Activated T-helper 2 cell treated with anti-CD3 and anti-CD28 coated beads, Interferon-gamma antibody, Interleukin-2, Interleukin-4, amounts not matched to agents 10 μg/mL and 5 μg/mL and 100 μg/mL, durations not matched to agents 14 hours and 24 hours and 36 hours (primary cell): ENCODE measurements at regions not wholly inside any gene's neighbourhood (a gene's known extent, or its start where the extent isn't known, plus 50 kb on each side); places are given as distances from the start of the nearest gene placed in this dataset.
"Not testable (repeated sequence)": the region's sequence is repeated elsewhere in the genome, so short reads cannot be mapped to it uniquely, and the experiment has no call there.

ENCODE experiments used
- DNase-seq: peaks from one replicate; pipeline ENCODE4 v3.0.0; 2021; ENCODE audit warnings: low spot score
- H3K27ac Mint-ChIP-seq: one replicate; pipeline ENCODE4 v1.8.0; 2021; ENCODE audit warnings: mixed read lengths
- H3K27me3 Mint-ChIP-seq: one replicate; pipeline ENCODE4 v1.8.0; 2021; ENCODE audit warnings: low read depth, mixed read lengths
- H3K36me3 Mint-ChIP-seq: one replicate; pipeline ENCODE4 v1.8.0; 2021; ENCODE audit warnings: low read depth, mixed read lengths
- H3K4me1 Mint-ChIP-seq: one replicate; pipeline ENCODE4 v1.8.0; 2021; ENCODE audit warnings: low read depth, mixed read lengths
- H3K4me3 Mint-ChIP-seq: one replicate; pipeline ENCODE4 v1.8.0; 2021; ENCODE audit warnings: low read depth, mild to moderate bottlenecking, moderate library complexity, mixed read lengths
- H3K9me3 Mint-ChIP-seq: one replicate; pipeline ENCODE4 v1.8.0; 2021; ENCODE audit warnings: mixed read lengths
- intact Hi-C: fragments of 100-400 bp; cut with micrococcal nuclease; formaldehyde crosslinking; loops from one replicate; pipeline ENCODE4 v1.15.1; 2023

DNA sequence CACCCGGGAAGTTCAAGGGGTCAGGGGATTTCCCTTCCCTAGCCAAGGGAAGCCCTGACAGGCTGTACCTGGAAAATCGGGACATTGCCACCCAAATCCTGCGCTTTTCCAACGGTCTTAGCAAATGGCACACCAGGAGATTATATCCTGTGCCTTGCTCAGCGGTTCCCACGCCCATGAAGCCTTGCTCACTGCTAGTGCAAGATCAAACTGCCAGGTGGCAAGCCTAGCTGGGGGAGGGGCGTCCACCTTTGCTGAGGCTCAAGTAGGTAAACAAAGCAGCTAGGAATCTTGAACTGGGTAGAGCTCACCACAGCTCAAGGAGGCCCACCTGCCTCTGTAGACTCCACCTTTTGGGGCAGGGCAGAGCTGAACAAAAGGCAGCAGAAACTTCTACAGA lies 1794.5 kb downstream of the PCDH9 start:
- H3K36me3 Mint-ChIP-seq: no peaks in the 10 kb centered on the region
- peaks cover 46% of the 10 kb centered on the region for H3K9me3 Mint-ChIP-seq
- no peaks in the 10 kb centered on the region for H3K27me3 Mint-ChIP-seq
- H3K4me3 Mint-ChIP-seq: no peak overlapping the region
- DNase-seq: no peak
- no peaks in the 10 kb centered on the region for H3K4me1 Mint-ChIP-seq
- intact Hi-C loops: no loop called here
- H3K27ac Mint-ChIP-seq: no peak overlapping the region

DNA sequence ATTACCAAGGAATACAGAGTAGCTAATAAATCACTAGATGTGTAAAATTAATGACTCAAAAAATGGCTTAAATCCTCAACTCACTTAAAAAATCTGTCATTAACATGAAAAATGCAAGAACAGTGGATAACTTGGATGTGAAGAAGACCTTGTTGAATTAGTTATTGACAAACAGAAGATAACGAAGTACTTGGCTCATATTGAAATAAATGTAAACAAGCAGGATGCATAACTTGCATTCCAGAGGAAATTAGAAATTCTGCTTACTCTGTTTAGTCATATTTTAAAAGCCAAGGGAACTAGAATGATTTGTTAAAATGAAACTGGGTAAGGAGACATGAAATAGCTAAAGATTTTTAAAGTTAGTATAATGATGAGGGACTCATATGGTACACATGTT lies 1812.2 kb downstream of the PCDH9 start:
- Mint-ChIP-seq H3K27me3 (no peaks in the 10 kb centered on the region), H3K36me3 (no peaks in the 10 kb centered on the region), H3K27ac (no peak overlapping the region), H3K9me3 (peaks cover 46% of the 10 kb centered on the region), H3K4me1 (no peaks in the 10 kb centered on the region), H3K4me3 (no peak overlapping the region)
- intact Hi-C loops: no loop called here
- DNase-seq: no peak

DNA sequence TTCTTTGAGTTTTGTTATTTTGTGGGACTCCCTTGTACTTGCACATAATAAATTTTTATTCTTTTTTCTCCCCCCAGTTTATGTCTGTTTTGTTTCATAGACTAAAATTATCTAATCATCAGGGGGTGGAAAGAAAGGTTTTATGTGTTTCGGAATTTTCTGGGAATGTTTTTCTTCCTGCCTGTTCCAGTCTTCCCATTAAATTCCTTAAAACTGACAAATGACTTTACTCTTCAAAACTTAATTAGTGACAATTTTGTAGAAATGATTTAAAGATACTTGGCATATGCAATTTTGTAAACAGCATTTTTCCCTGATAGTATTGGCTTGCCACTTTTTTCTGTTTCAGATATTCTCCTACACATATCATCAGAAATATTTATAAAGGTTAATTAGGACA lies 1813.4 kb downstream of the PCDH9 start:
- intact Hi-C loops: no loop called here
- Mint-ChIP-seq H3K9me3 (peaks cover 48% of the 10 kb centered on the region), H3K4me1 (no peaks in the 10 kb centered on the region)

DNA sequence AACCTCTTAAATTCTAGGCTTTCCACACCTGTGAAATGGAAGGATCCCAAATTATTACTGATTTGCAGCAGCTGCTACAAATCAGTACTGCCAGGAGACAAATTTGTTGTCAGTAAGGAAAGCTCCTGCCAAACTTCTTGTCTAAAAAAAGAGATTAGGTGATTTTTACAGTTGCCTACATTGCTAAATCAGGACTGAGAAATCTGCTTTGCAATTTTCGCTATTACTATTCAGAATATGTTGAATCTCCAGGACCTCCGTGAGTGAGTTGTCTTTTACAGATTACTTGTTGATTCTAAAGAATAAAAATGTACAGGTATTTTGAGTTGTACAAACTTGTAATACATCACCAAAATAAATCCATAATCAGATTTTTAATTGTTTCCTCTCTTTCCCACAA lies 1815.9 kb downstream of the PCDH9 start:
- H3K4me3 Mint-ChIP-seq: no peak overlapping the region
- intact Hi-C loops: no loop called here
- DNase-seq: no peak
- peaks cover 35% of the 10 kb centered on the region for H3K9me3 Mint-ChIP-seq
- H3K36me3 Mint-ChIP-seq: no peaks in the 10 kb centered on the region
- H3K4me1 Mint-ChIP-seq: no peaks in the 10 kb centered on the region
- H3K27me3 Mint-ChIP-seq: no peaks in the 10 kb centered on the region
- H3K27ac Mint-ChIP-seq: no peak overlapping the region

More for the DNA sequence above, 1813.4 kb downstream of the PCDH9 start:
- DNase-seq: no peak
- Mint-ChIP-seq H3K4me3 (no peak overlapping the region), H3K27ac (no peak overlapping the region), H3K36me3 (no peaks in the 10 kb centered on the region), H3K27me3 (no peaks in the 10 kb centered on the region)

DNA sequence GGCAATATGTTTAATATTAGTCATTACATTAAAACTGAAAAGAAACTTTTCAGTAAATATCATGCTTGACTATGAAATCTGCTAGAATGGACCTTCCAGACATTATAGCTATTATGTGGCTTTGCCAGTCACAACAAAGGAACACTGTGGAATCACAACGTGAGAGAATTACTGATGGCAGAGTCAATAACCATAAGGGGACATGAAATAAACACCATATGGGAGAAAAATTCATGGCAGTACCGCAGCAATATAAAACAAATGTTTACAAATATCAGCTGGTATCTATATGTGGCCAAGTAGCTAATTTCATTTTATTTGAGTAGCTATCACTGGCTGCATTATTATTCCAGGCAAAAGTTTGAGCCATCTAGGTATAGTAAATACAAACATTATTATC lies 1818.6 kb downstream of the PCDH9 start:
- intact Hi-C loops: no loop called here
- H3K4me3 Mint-ChIP-seq: no peak overlapping the region
- DNase-seq: no peak
- H3K27ac Mint-ChIP-seq: no peak overlapping the region
- H3K9me3 Mint-ChIP-seq: peaks cover 25% of the 10 kb centered on the region
- H3K27me3 Mint-ChIP-seq: no peaks in the 10 kb centered on the region
- no peaks in the 10 kb centered on the region for H3K4me1 Mint-ChIP-seq
- no peaks in the 10 kb centered on the region for H3K36me3 Mint-ChIP-seq

DNA sequence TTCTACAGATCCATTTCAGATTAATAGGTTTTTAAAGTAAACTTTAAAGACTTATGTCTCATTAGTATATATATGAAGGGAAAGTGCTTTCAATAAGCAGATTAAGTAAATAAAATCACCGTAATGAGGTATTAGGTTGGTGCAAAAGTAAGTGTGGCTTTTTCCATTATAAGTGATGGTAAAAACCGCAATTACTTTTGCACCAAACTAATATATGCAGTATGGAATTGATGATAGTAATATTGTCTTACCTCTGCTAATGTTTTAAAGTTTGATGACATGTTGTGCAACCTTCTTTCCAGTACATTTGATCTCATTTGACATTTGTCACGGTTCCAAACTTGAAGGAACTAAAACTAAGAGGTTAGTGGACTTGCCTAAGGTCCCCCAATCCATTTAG lies 1819.3 kb downstream of the PCDH9 start:
- no peak for DNase-seq
- no peaks in the 10 kb centered on the region for H3K4me1 Mint-ChIP-seq
- no peaks in the 10 kb centered on the region for H3K36me3 Mint-ChIP-seq
- no peak overlapping the region for H3K4me3 Mint-ChIP-seq
- H3K9me3 Mint-ChIP-seq: peaks cover 21% of the 10 kb centered on the region
- no peak overlapping the region for H3K27ac Mint-ChIP-seq
- H3K27me3 Mint-ChIP-seq: no peaks in the 10 kb centered on the region
- intact Hi-C loops: no loop called here

DNA sequence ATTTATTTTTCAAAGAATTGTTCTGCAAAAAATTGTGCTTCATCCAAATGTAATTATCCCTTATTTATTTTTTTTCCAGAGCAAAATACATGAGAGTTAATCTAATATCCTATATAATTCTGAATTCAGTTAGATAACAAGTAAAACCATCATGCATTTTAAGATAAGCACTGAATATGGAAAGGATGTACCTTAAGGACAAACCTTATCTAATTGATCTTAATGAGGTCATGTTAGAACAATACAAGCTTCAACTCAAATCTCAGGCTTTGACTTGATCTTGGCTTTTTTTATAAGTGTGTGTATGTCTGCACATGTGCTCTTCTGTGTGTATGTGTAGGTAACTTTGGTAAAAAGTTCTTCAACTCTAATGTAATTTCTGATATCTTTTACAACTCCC lies 1828.8 kb downstream of the PCDH9 start:
- Mint-ChIP-seq H3K36me3 (no peaks in the 10 kb centered on the region), H3K9me3 (peaks cover 11% of the 10 kb centered on the region), H3K27ac (no peak overlapping the region), H3K4me3 (no peak overlapping the region), H3K4me1 (no peaks in the 10 kb centered on the region), H3K27me3 (no peaks in the 10 kb centered on the region)
- intact Hi-C loops: no loop called here
- DNase-seq: no peak

DNA sequence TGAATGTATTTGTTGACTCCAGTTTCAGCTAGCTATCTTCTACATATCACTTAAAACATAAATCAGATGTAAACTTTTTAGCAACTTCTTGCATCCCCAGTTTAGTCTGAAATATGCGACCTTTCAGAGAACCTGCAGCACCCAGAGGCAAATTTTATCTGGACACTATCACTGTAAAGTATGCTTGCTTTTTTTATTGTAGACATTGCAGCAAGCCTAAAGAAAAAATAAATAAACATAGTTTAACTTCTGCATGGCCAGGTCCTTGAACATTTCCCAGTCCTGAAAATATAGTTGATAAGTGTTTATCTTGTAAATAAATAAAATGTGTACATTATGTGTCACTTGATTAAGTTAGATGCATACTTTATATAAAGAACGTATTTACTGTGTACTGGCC lies 1829.4 kb downstream of the PCDH9 start:
- no peaks in the 10 kb centered on the region for H3K4me1 Mint-ChIP-seq
- no peaks in the 10 kb centered on the region for H3K36me3 Mint-ChIP-seq
- DNase-seq: no peak
- H3K27ac Mint-ChIP-seq: no peak overlapping the region
- intact Hi-C loops: no loop called here
- H3K4me3 Mint-ChIP-seq: no peak overlapping the region
- peaks cover 11% of the 10 kb centered on the region for H3K9me3 Mint-ChIP-seq
- no peaks in the 10 kb centered on the region for H3K27me3 Mint-ChIP-seq

DNA sequence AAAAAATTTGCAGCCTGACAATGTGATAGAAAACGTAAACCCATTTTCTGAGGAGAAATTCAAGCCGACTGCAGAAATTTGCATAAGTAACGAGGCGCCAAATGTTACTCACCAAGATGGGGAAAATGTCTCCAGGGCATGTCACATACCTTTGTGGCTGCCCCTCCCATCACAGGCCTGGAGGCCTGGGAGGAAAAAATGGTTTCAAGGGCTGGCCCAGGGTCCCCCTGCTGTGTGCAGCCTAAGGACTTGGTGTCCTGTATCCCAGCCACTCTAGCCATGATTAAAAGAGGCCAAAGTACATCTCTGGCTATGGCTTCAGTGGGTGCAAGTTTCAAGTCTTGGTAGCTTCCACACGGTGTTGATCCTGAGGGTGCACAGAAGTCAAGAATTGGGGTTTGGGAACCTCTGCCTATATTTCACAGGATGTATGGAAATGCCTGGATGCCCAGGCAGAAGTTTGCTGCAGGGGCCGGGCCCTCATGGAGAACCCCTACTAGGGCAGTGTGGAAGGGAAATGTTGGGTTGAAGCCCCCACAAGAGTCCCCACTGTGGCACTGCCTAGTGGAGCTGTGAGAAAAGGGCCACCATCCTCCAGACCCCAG lies 1842.3 kb downstream of the PCDH9 start:
- no peaks in the 10 kb centered on the region for H3K4me1 Mint-ChIP-seq
- no peaks in the 10 kb centered on the region for H3K27me3 Mint-ChIP-seq
- no peaks in the 10 kb centered on the region for H3K36me3 Mint-ChIP-seq
- peaks cover 50% of the 10 kb centered on the region for H3K9me3 Mint-ChIP-seq
- H3K4me3 Mint-ChIP-seq: no peak overlapping the region
- no peak overlapping the region for H3K27ac Mint-ChIP-seq
- DNase-seq: no peak
- intact Hi-C loops: no loop called here

DNA sequence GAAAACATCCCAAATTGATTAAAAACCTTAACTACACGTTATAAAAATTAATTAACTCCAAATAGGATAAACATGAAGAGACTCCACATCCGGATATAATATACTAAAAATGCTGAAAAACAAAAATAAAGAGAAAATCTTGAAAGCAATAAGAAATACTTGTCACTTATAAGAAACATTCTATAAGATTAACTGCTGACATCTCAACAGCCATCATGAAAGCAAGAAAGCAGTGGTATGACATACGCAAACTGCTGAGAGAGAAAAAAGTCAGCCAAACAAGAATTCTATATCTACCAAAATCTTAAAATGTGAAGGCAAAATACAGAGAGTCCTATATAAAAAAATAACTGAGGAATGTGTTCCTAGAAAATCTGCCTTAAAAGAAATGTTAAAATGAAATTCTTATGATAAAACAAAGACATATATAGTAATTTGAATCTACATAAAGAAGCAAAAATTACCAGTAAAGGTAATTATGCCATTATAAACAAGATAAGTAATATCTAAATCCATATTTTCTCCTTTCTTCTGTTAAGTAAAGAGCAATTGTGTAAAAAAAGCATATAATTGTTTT lies 1851.1 kb downstream of the PCDH9 start:
- Mint-ChIP-seq H3K4me1 (no peaks in the 10 kb centered on the region), H3K27ac (no peak overlapping the region)
- intact Hi-C loops: no loop called here

DNA sequence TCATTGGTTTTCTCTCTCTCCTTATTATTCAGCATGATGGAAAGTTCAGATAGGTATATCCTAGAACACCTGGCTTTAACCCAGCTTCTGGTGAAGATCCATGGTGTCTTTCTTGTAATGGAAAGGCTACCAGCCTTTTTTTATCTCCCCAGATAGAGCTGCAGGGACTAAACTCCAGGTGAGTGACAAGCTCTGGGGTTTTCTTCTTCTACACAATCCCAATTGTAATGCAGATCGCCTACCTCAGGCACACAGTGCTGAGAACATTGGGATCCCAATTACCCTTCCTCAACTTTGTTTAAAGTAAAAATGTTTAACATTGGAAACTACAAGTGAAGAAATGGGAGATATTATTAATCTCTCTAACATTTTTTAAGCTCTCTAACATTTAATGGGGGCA lies 1851.7 kb downstream of the PCDH9 start:
- DNase-seq: no peak
- no peaks in the 10 kb centered on the region for H3K36me3 Mint-ChIP-seq
- intact Hi-C loops: no loop called here
- no peaks in the 10 kb centered on the region for H3K27me3 Mint-ChIP-seq
- H3K4me1 Mint-ChIP-seq: no peaks in the 10 kb centered on the region
- H3K27ac Mint-ChIP-seq: no peak overlapping the region
- peaks cover 31% of the 10 kb centered on the region for H3K9me3 Mint-ChIP-seq
- no peak overlapping the region for H3K4me3 Mint-ChIP-seq

More for the DNA sequence above, 1851.1 kb downstream of the PCDH9 start:
- no peaks in the 10 kb centered on the region for H3K36me3 Mint-ChIP-seq
- H3K9me3 Mint-ChIP-seq: peaks cover 34% of the 10 kb centered on the region
- no peak for DNase-seq
- H3K27me3 Mint-ChIP-seq: no peaks in the 10 kb centered on the region
- H3K4me3 Mint-ChIP-seq: no peak overlapping the region

DNA sequence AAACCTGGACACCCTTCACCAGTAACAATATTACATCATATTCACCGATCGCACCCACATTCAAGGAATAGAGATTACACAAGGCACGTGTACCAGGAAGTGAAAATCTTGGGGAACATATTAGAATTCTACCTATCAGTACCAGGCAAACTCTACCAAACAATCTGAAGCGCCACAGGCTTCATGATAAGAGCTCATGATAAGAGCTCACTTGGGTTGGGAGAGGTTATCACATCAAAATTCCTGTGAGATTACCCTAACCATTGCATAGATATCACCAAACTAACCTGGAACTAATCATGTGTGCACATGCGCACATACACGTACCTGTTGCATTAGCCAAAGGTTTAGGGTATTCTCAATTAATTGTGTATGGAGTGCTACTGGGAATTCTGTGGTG lies 1861.3 kb downstream of the PCDH9 start:
- no peak overlapping the region for H3K27ac Mint-ChIP-seq
- DNase-seq: no peak
- H3K9me3 Mint-ChIP-seq: peaks cover 35% of the 10 kb centered on the region
- intact Hi-C loops: no loop called here
- no peaks in the 10 kb centered on the region for H3K4me1 Mint-ChIP-seq
- H3K27me3 Mint-ChIP-seq: no peaks in the 10 kb centered on the region
- no peak overlapping the region for H3K4me3 Mint-ChIP-seq
- H3K36me3 Mint-ChIP-seq: no peaks in the 10 kb centered on the region

DNA sequence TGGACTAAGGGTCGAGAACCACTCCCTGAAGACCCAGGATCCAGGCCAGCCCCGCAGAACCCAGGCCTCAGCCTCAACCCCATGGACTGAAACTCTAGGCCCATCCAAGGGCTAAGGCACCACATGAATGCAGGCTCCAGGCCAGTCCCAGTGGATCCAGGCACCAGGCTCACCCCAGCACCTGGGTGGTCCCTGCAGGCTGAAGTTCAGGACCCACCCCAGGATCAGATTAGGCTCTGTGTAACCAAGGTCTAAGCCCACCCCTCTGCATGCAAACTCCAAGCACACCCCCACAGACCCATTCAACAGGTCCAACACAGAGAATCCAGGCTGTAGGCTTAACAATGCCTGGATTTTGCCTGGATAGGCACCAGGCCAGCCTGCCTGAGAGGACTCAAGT lies 1876.2 kb downstream of the PCDH9 start:
- Mint-ChIP-seq H3K9me3 (peaks cover 42% of the 10 kb centered on the region), H3K4me1 (no peaks in the 10 kb centered on the region), H3K27me3 (no peaks in the 10 kb centered on the region), H3K4me3 (no peak overlapping the region), H3K27ac (no peak overlapping the region), H3K36me3 (no peaks in the 10 kb centered on the region)
- no peak for DNase-seq
- intact Hi-C loops: no loop called here

DNA sequence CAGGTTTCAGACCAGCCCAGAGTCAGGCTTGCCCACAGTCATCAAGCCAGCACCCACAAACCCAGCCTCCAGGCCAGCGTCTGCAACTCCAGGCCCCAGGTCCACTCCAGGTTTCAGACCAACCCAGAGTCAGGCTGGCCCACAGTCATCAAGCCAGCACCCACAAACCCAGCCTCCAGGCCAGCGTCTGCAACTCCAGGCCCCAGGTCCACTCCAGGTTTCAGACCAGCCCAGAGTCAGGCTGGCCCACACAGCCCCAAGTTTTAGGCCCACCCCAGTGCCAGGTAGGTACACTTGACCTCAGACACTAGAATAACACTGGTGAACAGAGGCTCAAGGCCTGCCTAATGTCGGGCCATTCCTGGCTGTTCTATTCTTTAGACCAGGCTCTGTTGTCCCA lies 1877.0 kb downstream of the PCDH9 start:
- H3K27ac Mint-ChIP-seq, H3K4me1 Mint-ChIP-seq, DNase-seq, H3K27me3 Mint-ChIP-seq, H3K4me3 Mint-ChIP-seq, intact Hi-C loops, H3K36me3 Mint-ChIP-seq: not testable (repeated sequence)
- H3K9me3 Mint-ChIP-seq: peaks cover 38% of the 10 kb centered on the region
